Upper lobe of left lung (tissue), 4 donors: ENCODE measurements at regions not wholly inside any gene's neighbourhood (a gene's known extent, or its start where the extent isn't known, plus 50 kb on each side); places are given as distances from the start of the nearest gene placed in this dataset.

Source experiments
- EP300 ChIP-seq, 4 donors: sonication (generic); formaldehyde crosslinking; IDR thresholded peaks; one replicate each; pipeline ENCODE4 v1.5.1; 2017; ENCODE audit warnings: antibody characterized with exemption in 4 of 4, control low read depth in 2 of 4
- POLR2A ChIP-seq, 4 donors: fragments of 450-650 bp; IDR thresholded peaks; one replicate each; pipeline ENCODE4 v1.5.1; 2016 to 2017; ENCODE audit warnings: antibody characterized with exemption in 4 of 4, mild to moderate bottlenecking in 2 of 4
- POLR2AphosphoS5 ChIP-seq, 2 donors: sonication (generic); formaldehyde crosslinking; IDR thresholded peaks; one replicate each; pipeline ENCODE4 v1.5.1; 2017; ENCODE audit warnings: antibody characterized with exemption in 2 of 2
- TF ChIP-seq, protein P1 (sequence below), 6 experiments: fragments of 450-650 bp in 4 of 6; fragments of 200-600 bp in 2 of 6; sonication (generic) in 2 of 6; IDR thresholded peaks; one replicate each; pipeline ENCODE4 v1.5.1; 2016 to 2019; ENCODE audit warnings: antibody characterized with exemption in 6 of 6

DNA sequence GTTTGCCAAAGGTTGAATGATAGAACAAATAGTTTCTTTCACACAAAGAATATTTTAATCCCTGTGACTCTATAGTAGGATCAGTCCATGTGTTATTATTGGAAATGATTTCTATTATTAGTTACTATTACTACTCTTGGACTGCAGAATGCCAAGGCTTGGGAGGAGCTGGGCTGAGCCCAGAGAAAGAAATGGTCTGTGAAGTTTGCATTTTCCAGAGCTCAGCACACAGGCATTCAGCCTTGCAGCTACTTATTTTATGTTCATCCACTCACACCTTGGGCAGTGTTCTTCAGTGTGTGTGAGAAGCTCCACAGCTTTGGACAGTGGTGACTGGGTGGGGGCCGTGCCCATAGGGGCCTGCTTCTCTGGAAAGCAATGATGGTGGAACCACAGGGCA is 583.1 kb downstream of the CCDC171 start:
- TF ChIP-seq EP300 (IDR thresholded peaks at IDR 0.05) (no peak), POLR2AphosphoS5 (IDR thresholded peaks at IDR 0.05) (no peak), POLR2A (IDR thresholded peaks at IDR 0.05) (no peak)
- TF ChIP-seq, protein P1, sequence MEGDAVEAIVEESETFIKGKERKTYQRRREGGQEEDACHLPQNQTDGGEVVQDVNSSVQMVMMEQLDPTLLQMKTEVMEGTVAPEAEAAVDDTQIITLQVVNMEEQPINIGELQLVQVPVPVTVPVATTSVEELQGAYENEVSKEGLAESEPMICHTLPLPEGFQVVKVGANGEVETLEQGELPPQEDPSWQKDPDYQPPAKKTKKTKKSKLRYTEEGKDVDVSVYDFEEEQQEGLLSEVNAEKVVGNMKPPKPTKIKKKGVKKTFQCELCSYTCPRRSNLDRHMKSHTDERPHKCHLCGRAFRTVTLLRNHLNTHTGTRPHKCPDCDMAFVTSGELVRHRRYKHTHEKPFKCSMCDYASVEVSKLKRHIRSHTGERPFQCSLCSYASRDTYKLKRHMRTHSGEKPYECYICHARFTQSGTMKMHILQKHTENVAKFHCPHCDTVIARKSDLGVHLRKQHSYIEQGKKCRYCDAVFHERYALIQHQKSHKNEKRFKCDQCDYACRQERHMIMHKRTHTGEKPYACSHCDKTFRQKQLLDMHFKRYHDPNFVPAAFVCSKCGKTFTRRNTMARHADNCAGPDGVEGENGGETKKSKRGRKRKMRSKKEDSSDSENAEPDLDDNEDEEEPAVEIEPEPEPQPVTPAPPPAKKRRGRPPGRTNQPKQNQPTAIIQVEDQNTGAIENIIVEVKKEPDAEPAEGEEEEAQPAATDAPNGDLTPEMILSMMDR (IDR thresholded peaks at IDR 0.05): no peak
